ENCODE measurements at regions not wholly inside any gene's neighbourhood (a gene's known extent, or its start where the extent isn't known, plus 50 kb on each side); places are given as distances from the start of the nearest gene placed in this dataset.

DNA sequence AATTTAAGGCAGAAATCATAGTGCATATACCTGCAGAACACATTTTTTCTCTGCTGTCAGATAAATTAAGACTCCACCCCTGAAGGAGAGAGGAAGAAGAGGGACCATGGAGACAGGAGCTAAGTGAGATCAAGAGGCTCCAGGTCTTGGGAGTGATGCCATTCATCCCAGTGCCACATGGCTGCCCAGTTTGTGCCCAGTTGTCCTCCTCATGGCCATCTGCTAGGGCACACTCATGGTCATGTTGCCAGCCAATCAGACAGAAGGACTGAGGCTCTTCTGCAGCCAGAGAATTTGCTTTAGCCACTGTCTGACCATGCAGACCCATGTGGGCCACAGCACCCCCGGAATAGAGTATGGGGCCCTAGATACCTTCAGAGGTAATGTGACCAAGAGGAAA lies 270.5 kb upstream of the PROK2 start:
- no peak overlapping the region for H3K27ac ChIP-seq
- TF ChIP-seq ZFX (IDR thresholded peaks at IDR 0.05; ENCODE audit: borderline replicate concordance): no peak
- no peak for TF ChIP-seq CTCF (IDR thresholded peaks at IDR 0.05)

GRCh38 chr3:72054976-72055375 lies 270.0 kb upstream of the PROK2 start:
- H3K27ac ChIP-seq: no peak overlapping the region
- TF ChIP-seq ZFX (IDR thresholded peaks at IDR 0.05; ENCODE audit: borderline replicate concordance): no peak
- TF ChIP-seq CTCF (IDR thresholded peaks at IDR 0.05): no peak

DNA sequence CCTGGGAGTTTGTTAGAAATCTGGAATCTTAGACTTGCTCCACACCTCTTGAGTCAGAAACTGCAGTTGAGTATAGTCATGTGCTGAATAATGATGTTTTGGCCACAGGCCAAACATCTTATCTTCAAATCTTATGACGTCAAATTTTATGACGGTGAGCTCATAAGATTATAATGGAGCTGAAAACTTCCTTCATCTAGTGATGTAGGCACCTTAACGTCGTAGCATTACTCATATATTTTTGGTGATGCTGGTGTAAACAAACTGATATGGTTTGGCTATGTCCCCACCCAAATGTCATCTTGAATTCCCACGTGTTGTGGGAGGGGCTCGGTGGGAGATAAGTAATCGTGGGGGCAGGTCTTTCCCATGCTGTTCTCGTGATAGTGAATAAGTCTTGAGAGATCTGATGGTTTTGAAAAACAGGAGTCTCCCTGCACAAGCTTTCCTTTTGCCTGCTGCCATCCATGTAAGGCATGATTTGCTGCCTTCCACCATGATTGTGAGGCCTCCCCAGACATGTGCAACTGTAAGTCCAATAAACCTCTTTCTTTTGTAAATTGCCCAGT lies 268.0 kb upstream of the PROK2 start:
- H3K27ac ChIP-seq: no peak overlapping the region
- TF ChIP-seq CTCF (IDR thresholded peaks at IDR 0.05) (no peak), ZFX (IDR thresholded peaks at IDR 0.05; ENCODE audit: borderline replicate concordance) (no peak)

DNA sequence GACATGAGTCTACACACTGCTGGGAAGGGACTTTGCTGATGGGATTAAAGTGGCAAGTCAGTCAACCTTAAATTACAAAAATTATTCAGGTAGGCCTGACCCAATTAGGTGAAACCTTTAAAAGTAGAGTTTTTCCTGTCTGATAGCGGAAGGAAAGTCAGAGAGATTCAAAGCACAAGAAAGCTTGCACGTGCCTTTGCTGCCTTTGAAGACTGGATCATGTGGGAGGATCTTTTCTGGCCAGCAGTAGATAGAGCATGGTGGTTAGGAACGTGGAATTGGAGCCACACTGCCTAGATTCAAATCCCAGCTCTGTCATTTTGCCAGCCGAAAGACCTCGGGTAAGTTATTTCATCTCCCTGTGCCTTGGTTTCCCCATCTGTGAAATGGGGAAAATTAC lies 265.8 kb upstream of the PROK2 start:
- TF ChIP-seq CTCF (IDR thresholded peaks at IDR 0.05) (no peak), ZFX (IDR thresholded peaks at IDR 0.05; ENCODE audit: borderline replicate concordance) (no peak)

GRCh38 chr3:72050048-72050632 lies 265.2 kb upstream of the PROK2 start:
- H3K27ac ChIP-seq: no peak overlapping the region
- TF ChIP-seq ZFX (IDR thresholded peaks at IDR 0.05; ENCODE audit: borderline replicate concordance): no peak
- TF ChIP-seq CTCF (IDR thresholded peaks at IDR 0.05): no peak

More for the DNA sequence above, 265.8 kb upstream of the PROK2 start:
- H3K27ac ChIP-seq: no peak overlapping the region

DNA sequence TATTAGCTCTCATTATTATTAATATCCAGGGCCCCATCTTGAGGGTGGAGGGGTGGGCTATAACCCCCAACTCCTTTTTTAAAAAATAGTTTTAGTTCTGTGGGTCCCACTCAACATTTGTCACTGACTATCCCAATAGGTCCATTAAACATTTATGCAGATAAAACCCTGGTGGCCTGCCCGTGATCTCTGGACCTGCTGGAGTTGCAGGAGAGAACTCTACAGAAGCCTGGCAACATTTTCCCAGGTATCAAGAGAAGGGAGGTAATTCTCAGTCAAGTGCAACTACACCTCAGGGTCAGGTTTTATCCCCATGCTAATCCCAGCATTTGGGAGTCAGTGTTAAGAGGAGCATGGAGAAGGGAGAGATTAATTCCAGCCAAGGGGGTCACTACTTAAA lies 264.4 kb upstream of the PROK2 start:
- TF ChIP-seq CTCF (IDR thresholded peaks at IDR 0.05) (no peak), ZFX (IDR thresholded peaks at IDR 0.05; ENCODE audit: borderline replicate concordance) (no peak)

GRCh38 chr3:72048873-72049272 lies 263.9 kb upstream of the PROK2 start:
- TF ChIP-seq CTCF (IDR thresholded peaks at IDR 0.05): no peak
- TF ChIP-seq ZFX (IDR thresholded peaks at IDR 0.05; ENCODE audit: borderline replicate concordance): no peak
- no peak overlapping the region for H3K27ac ChIP-seq

More for the DNA sequence above, 264.4 kb upstream of the PROK2 start:
- no peak overlapping the region for H3K27ac ChIP-seq
